ENCODE measurements at regions not wholly inside any gene's neighbourhood (a gene's known extent, or its start where the extent isn't known, plus 50 kb on each side); places are given as distances from the start of the nearest gene placed in this dataset.

DNA sequence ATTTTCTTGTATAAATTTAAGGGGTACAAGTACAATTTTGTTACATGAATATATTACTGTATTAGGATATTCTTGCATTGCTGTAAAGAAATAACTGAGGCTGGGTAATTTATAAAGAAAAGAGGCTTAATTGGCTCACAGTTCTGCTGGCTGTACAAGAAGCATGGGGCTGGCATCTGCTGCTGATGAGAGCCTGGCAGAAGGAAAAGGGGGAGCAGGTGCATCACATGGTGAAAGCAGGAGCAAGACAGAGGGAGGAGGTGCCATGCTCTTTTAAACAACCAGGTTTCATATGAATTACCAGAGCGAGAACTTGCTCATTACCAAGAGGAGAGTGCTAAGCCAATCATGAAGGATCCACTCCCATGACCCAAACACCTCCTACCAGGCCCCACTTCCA, 399.5 kb upstream of the RAB6C start:
- no peak for ATAC-seq (ENCODE audit: poor library complexity)
- DNase-seq: no peak
- POLR2A ChIA-PET: no interaction called here
- Histone ChIP-seq H3K27me3 (ENCODE audit: control insufficient read depth in 1 of 2, insufficient read depth in 2 of 2, low read length in 2 of 2) (no peaks in the 10 kb centered on the region), H3K4me3 (ENCODE audit: low read length) (no peak overlapping the region), H3K36me3 (ENCODE audit: insufficient read depth, low read length) (no peaks in the 10 kb centered on the region), H3K4me1 (ENCODE audit: insufficient read depth, low read length) (no peaks in the 10 kb centered on the region), H3K27ac (ENCODE audit: low read depth in 1 of 2, low read length in 2 of 2) (no peak overlapping the region), H3K9me3 (ENCODE audit: control insufficient read depth in 1 of 2, insufficient read depth in 1 of 2, low read length in 2 of 2) (peaks cover 4 to 12% of the 10 kb centered on the region in 2 experiments)
- TF ChIP-seq, protein P1, sequence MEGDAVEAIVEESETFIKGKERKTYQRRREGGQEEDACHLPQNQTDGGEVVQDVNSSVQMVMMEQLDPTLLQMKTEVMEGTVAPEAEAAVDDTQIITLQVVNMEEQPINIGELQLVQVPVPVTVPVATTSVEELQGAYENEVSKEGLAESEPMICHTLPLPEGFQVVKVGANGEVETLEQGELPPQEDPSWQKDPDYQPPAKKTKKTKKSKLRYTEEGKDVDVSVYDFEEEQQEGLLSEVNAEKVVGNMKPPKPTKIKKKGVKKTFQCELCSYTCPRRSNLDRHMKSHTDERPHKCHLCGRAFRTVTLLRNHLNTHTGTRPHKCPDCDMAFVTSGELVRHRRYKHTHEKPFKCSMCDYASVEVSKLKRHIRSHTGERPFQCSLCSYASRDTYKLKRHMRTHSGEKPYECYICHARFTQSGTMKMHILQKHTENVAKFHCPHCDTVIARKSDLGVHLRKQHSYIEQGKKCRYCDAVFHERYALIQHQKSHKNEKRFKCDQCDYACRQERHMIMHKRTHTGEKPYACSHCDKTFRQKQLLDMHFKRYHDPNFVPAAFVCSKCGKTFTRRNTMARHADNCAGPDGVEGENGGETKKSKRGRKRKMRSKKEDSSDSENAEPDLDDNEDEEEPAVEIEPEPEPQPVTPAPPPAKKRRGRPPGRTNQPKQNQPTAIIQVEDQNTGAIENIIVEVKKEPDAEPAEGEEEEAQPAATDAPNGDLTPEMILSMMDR (IDR thresholded peaks at IDR 0.05): no peak
- H3K4me1 Mint-ChIP-seq (ENCODE audit: low read depth): no peaks in the 10 kb centered on the region
- no peaks in the 10 kb centered on the region for H3K36me3 Mint-ChIP-seq (ENCODE audit: low read depth)
- no peaks in the 10 kb centered on the region for H3K27me3 Mint-ChIP-seq
- H3K27ac Mint-ChIP-seq: no peak overlapping the region
- intact Hi-C loops (cut with DNase I, micrococcal nuclease): no loop called here
- CTCF ChIA-PET: no interaction called here
- H3K9me3 Mint-ChIP-seq: peaks cover 3% of the 10 kb centered on the region
- no peak overlapping the region for H3K4me3 Mint-ChIP-seq

DNA sequence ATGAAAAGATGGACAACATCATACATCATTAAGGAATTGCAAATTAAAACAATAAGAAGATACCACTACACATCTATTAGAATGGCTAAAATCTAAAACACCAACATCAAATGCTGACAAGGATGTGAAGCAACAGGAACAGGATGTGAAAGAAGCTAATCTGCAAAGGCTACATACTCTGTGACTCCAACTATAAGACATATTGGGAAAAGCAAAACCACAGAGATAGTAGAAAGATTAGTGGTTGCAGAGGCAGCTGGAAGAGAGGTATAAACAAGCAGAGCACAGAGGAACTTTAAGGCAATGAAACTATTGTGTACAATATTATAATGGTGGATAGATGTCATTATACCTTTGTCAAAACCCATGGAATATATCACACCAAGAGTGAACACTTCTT, 393.7 kb upstream of the RAB6C start:
- Histone ChIP-seq H3K4me3 (ENCODE audit: low read length) (no peak overlapping the region), H3K27ac (ENCODE audit: low read depth in 1 of 2, low read length in 2 of 2) (no peak overlapping the region), H3K4me1 (ENCODE audit: insufficient read depth, low read length) (no peaks in the 10 kb centered on the region), H3K36me3 (ENCODE audit: insufficient read depth, low read length) (no peaks in the 10 kb centered on the region), H3K27me3 (ENCODE audit: control insufficient read depth in 1 of 2, insufficient read depth in 2 of 2, low read length in 2 of 2) (no peaks in the 10 kb centered on the region), H3K9me3 (ENCODE audit: control insufficient read depth in 1 of 2, insufficient read depth in 1 of 2, low read length in 2 of 2) (peaks cover 0 to 19% of the 10 kb centered on the region in 2 experiments)
- TF ChIP-seq, protein P1 (IDR thresholded peaks at IDR 0.05): no peak
- Mint-ChIP-seq H3K4me3 (no peak overlapping the region), H3K4me1 (ENCODE audit: low read depth) (no peaks in the 10 kb centered on the region), H3K27me3 (peaks cover 3% of the 10 kb centered on the region), H3K27ac (no peak overlapping the region), H3K9me3 (peaks cover 5% of the 10 kb centered on the region), H3K36me3 (ENCODE audit: low read depth) (no peaks in the 10 kb centered on the region)
- intact Hi-C loops (cut with DNase I, micrococcal nuclease): no loop called here
- CTCF ChIA-PET: no interaction called here
- ATAC-seq (ENCODE audit: poor library complexity) (no peak), DNase-seq (no peak)
- POLR2A ChIA-PET: no interaction called here

DNA sequence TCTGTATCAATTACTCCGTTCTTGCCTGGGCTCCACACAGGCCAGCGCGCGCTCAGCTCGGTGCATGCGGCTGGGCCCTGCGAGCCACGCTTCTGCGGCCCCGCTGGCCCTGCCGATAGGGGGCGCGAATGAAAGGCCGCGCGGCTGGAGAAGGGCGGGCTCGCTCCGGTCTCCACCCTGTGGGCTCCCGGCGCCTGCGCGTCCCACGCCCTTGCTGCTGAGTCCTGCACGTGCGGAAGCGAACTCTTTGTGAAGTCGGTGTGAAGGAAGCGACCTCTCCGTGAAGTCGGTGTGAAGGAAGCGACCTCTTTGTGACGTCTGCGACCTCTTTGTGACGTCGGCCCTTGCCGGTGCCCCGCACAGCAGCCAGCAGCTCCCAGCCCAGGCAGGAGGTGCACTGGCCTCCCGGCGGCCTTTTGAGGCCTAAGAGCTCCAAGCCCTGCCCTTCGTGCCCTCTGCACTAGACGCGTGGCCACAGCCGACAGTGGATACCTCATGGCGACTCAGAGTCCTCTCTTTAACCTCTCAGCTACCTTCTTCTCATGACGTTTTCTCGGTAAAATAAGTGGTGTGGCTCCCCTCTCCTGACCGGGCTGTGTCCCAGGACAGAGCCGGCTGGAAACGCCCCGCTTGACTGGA, 391.9 kb upstream of the RAB6C start:
- CTCF ChIA-PET: no interaction called here

More for the DNA sequence above, 391.9 kb upstream of the RAB6C start:
- no peak overlapping the region for H3K27ac Mint-ChIP-seq
- H3K27ac ChIP-seq (ENCODE audit: low read depth in 1 of 2, low read length in 2 of 2): no peak overlapping the region
- no peaks in the 10 kb centered on the region for H3K27me3 ChIP-seq (ENCODE audit: control insufficient read depth in 1 of 2, insufficient read depth in 2 of 2, low read length in 2 of 2)
- H3K36me3 Mint-ChIP-seq (ENCODE audit: low read depth): no peaks in the 10 kb centered on the region
- no peaks in the 10 kb centered on the region for H3K36me3 ChIP-seq (ENCODE audit: insufficient read depth, low read length)
- H3K4me3 Mint-ChIP-seq: no peak overlapping the region
- H3K4me1 ChIP-seq (ENCODE audit: insufficient read depth, low read length): no peaks in the 10 kb centered on the region
- H3K9me3 ChIP-seq (ENCODE audit: control insufficient read depth in 1 of 2, insufficient read depth in 1 of 2, low read length in 2 of 2): peaks cover 0 to 13% of the 10 kb centered on the region in 2 experiments
- no peaks in the 10 kb centered on the region for H3K4me1 Mint-ChIP-seq (ENCODE audit: low read depth)
- peaks cover 3% of the 10 kb centered on the region for H3K27me3 Mint-ChIP-seq
- POLR2A ChIA-PET: no interaction called here
- TF ChIP-seq, protein P1 (IDR thresholded peaks at IDR 0.05): no peak
- intact Hi-C loops (cut with DNase I, micrococcal nuclease): no loop called here
- DNase-seq (peak in 1 of 14 experiments; percentile 9), ATAC-seq (ENCODE audit: poor library complexity) (no peak)
- H3K4me3 ChIP-seq (ENCODE audit: low read length): no peak overlapping the region
- H3K9me3 Mint-ChIP-seq: peaks cover 2% of the 10 kb centered on the region

Data from CD4-positive, alpha-beta T cell (primary cell).